ENCODE measurements at regions not wholly inside any gene's neighbourhood (a gene's known extent, or its start where the extent isn't known, plus 50 kb on each side); places are given as distances from the start of the nearest gene placed in this dataset.

DNA sequence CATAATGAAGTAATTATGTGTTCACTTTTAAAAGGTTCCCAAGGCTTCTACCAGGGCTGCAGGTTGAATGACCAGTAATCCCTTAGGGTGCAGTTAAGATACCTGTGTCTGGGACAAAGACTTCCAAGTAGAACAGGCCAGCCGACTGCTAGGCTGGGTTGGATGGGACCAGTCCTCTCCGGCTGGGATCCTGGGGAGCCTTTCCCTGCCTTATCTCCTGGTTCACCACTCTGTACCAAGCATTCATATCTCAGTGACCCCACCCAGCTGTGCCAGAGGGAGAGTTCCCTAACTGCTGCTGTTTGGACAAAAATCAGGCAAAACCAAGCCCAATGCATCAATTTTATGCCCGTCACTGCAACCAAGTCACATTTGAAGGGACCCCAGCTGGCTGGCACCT is 116.2 kb upstream of the ATP1A1 start:
- Histone ChIP-seq H3K4me1 (no peaks in the 10 kb centered on the region), H3K36me3 (replicated peaks in 1 of 2; ENCODE audit: insufficient read depth in 1 of 2, low read depth in 2 of 2) (no peaks in the 10 kb centered on the region), H3K4me3 (no peak overlapping the region), H3K27me3 (no peaks in the 10 kb centered on the region), H3K27ac (no peak overlapping the region), H3K9me3 (no peaks in the 10 kb centered on the region)
- intact Hi-C loops (cut with DNase I): no loop called here
- ATAC-seq (no peak), DNase-seq (no peak)
- no peak for TF ChIP-seq POLR2A (IDR thresholded peaks at IDR 0.05)
- TF ChIP-seq, protein P1, sequence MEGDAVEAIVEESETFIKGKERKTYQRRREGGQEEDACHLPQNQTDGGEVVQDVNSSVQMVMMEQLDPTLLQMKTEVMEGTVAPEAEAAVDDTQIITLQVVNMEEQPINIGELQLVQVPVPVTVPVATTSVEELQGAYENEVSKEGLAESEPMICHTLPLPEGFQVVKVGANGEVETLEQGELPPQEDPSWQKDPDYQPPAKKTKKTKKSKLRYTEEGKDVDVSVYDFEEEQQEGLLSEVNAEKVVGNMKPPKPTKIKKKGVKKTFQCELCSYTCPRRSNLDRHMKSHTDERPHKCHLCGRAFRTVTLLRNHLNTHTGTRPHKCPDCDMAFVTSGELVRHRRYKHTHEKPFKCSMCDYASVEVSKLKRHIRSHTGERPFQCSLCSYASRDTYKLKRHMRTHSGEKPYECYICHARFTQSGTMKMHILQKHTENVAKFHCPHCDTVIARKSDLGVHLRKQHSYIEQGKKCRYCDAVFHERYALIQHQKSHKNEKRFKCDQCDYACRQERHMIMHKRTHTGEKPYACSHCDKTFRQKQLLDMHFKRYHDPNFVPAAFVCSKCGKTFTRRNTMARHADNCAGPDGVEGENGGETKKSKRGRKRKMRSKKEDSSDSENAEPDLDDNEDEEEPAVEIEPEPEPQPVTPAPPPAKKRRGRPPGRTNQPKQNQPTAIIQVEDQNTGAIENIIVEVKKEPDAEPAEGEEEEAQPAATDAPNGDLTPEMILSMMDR (IDR thresholded peaks at IDR 0.05): no peak
- WGBS, 2 donors: 89 to 96% methylated on average over 3 of the region's 3 CpGs

DNA sequence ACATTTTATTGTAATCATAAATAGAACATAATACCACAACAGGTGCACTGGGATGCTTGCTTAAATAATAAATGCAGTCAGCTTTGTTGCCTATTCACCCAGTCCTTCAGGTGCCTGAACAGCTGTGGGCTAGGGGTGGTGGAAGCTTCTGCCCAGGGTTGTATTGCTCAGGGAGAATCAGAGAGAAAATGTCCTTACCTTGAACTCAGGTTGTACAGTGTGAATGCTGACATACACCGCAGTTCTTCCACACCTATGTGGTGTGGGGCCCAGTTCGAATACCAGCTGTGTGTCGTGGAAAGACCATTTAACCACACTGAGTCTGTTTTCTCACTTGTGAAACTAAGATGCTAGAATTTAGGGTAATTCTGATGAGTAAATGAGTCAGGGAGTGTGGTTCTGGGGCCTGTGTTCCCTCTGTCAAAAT is 115.7 kb upstream of the ATP1A1 start:
- H3K4me3 ChIP-seq: no peak overlapping the region
- DNase-seq (no peak), ATAC-seq (no peak)
- no peaks in the 10 kb centered on the region for H3K4me1 ChIP-seq
- no peaks in the 10 kb centered on the region for H3K27me3 ChIP-seq
- 77% methylated on average over 3 of the region's 3 CpGs for WGBS, 2 donors
- no peak for TF ChIP-seq POLR2A (IDR thresholded peaks at IDR 0.05)
- TF ChIP-seq, protein P1 (IDR thresholded peaks at IDR 0.05): no peak
- intact Hi-C loops (cut with DNase I): no loop called here
- no peak overlapping the region for H3K27ac ChIP-seq
- no peaks in the 10 kb centered on the region for H3K36me3 ChIP-seq (replicated peaks in 1 of 2; ENCODE audit: insufficient read depth in 1 of 2, low read depth in 2 of 2)
- H3K9me3 ChIP-seq: no peaks in the 10 kb centered on the region

DNA sequence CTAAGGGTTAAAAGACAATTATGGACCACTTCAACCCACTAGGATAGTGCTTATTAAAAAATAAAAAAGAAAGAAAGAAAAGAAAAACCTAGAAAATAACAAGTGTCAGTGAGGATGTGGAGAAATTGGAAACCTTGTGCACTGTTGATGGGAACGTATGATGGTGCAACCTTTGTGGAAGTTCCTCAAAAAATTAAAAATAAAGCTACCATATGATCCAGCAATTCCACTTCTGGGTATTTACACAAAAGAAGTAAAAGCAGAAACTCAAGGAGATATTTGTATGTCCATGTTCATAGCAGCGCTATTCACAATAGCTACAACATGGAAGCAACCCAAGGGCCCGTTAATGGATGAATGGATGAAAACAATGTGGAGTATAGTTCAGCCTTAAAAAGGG is 115.2 kb upstream of the ATP1A1 start:
- ATAC-seq (no peak), DNase-seq (no peak)
- H3K36me3 ChIP-seq (replicated peaks in 1 of 2; ENCODE audit: insufficient read depth in 1 of 2, low read depth in 2 of 2): no peaks in the 10 kb centered on the region
- intact Hi-C loops (cut with DNase I): no loop called here
- no peak overlapping the region for H3K27ac ChIP-seq
- no peaks in the 10 kb centered on the region for H3K9me3 ChIP-seq
- 89 to 92% methylated on average over 3 of the region's 3 CpGs for WGBS, 2 donors
- H3K27me3 ChIP-seq: no peaks in the 10 kb centered on the region
- no peaks in the 10 kb centered on the region for H3K4me1 ChIP-seq
- no peak overlapping the region for H3K4me3 ChIP-seq
- TF ChIP-seq, protein P1 (IDR thresholded peaks at IDR 0.05): no peak
- TF ChIP-seq POLR2A (IDR thresholded peaks at IDR 0.05): no peak

DNA sequence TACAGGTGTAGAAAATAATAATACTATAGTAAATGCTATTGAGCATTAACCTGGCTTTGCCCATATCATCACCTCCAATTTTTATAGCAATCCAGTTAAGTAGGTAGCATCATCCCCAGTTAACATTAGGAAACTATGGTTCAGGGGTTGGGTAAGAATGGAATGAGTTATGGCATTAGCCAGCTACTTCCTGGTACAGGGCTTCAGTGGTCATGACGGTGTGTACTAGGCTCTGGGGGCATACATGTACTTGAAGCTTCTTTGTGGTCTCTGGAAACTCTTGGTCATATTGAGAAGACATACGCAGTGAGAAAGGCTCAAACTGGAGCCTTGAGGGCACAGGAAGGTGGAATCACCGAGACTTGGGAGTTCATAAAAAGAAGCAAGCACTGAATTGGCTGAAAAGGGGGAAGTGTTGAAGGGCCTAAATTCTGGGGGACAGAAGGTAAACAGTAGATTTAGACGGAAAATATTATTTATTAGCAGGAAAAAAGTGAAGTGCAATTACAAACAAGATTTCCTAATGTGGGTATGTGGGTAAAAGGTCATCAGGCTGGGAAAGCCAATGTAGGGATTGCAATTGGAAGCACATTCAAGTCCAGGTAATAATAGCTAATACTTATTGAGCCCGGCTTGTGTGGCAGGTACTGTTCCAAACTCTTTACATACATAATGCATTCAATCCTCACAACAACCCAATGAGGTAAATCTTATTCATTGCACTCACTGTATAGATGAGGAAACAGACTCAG is 114.2 kb upstream of the ATP1A1 start:
- DNase-seq: no peak
- WGBS, 2 donors: 69 to 87% methylated on average over 5 of the region's 5 CpGs
- Histone ChIP-seq H3K36me3 (replicated peaks in 1 of 2; ENCODE audit: insufficient read depth in 1 of 2, low read depth in 2 of 2) (no peaks in the 10 kb centered on the region), H3K27me3 (no peaks in the 10 kb centered on the region), H3K27ac (no peak overlapping the region), H3K4me3 (no peak overlapping the region), H3K9me3 (no peaks in the 10 kb centered on the region), H3K4me1 (no peaks in the 10 kb centered on the region)
- TF ChIP-seq, protein P1 (IDR thresholded peaks at IDR 0.05): no peak
- TF ChIP-seq POLR2A (IDR thresholded peaks at IDR 0.05): no peak
- ATAC-seq: no peak
- intact Hi-C loops (cut with DNase I): no loop called here

DNA sequence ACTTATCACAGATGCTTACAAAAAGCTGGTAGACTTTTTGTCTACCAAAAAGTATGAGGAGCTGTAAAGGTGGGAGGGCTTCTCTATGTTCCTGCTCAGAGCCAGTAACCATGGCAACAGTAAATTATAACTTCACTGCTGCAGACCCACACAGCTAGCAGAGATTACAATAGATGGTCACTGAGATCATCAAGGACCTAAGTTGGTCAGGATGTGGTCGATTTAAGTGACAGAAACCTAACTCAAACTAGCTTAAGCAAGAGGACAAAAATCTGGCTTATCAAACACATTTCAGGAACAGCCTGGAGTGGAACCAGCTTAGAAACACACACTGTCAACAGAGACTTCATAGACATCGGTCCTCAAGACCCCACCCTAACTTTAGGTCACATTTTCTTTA is 113.4 kb upstream of the ATP1A1 start:
- TF ChIP-seq, protein P1 (IDR thresholded peaks at IDR 0.05): no peak
- no peak for TF ChIP-seq POLR2A (IDR thresholded peaks at IDR 0.05)
- intact Hi-C loops (cut with DNase I): no loop called here
- DNase-seq: no peak
- no peaks in the 10 kb centered on the region for H3K36me3 ChIP-seq (replicated peaks in 1 of 2; ENCODE audit: insufficient read depth in 1 of 2, low read depth in 2 of 2)
- no peak overlapping the region for H3K4me3 ChIP-seq
- no peaks in the 10 kb centered on the region for H3K27me3 ChIP-seq
- no peak for ATAC-seq
- no peaks in the 10 kb centered on the region for H3K9me3 ChIP-seq
- H3K27ac ChIP-seq: no peak overlapping the region
- no peaks in the 10 kb centered on the region for H3K4me1 ChIP-seq
- WGBS, 2 donors: 68 to 74% methylated on average over 2 of the region's 2 CpGs
